ENCODE measurements at regions not wholly inside any gene's neighbourhood (a gene's known extent, or its start where the extent isn't known, plus 50 kb on each side); places are given as distances from the start of the nearest gene placed in this dataset.

- WGBS, 2 donors = 65 to 70% methylated on average over 4 of the region's 4 CpGs
Measured at GRCh38 chr12:94037444-94037843, 110.9 kb upstream of the PLXNC1 start.

DNA sequence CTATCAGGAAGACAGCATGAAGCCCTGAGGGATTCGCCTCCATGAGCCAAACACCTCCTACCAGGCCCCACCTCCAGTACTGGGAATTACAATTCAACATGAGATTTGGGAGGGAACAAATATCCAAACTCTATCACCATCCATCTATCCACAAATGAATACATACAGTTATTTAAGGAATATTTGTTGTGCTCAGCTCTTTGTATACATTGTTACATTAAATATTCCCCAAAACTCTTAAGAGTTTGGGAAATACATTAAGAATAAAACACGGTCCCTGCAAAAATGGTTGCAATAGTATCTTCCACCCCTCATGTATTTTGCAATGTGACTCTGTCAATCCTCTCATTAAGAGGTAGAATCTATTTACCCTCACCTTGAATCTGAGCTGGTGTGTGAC, 109.8 kb upstream of the PLXNC1 start:
- 97 to 98% methylated on average over 2 of the region's 2 CpGs for WGBS, 2 donors
- no peaks in the 10 kb centered on the region for H3K27me3 ChIP-seq (ENCODE audit: control insufficient read depth in 1 of 2, insufficient read depth in 2 of 2, low read length in 2 of 2)
- H3K4me1 ChIP-seq (ENCODE audit: control insufficient read depth in 2 of 2, insufficient read depth in 2 of 2, low read length in 1 of 2) = no peaks in the 10 kb centered on the region
- peaks cover 0 to 5% of the 10 kb centered on the region in 2 donors for H3K9me3 ChIP-seq (ENCODE audit: control insufficient read depth in 2 of 2, insufficient read depth in 1 of 2, low read depth in 1 of 2, low read length in 1 of 2)
- no peak overlapping the region for H3K27ac ChIP-seq (ENCODE audit: low read depth in 2 of 2, low read length in 1 of 2)
- H3K4me3 ChIP-seq (ENCODE audit: low read depth in 1 of 2, low read length in 2 of 2) = no peak overlapping the region
- no peaks in the 10 kb centered on the region for H3K36me3 ChIP-seq (ENCODE audit: control insufficient read depth in 2 of 2, insufficient read depth in 2 of 2, low read length in 1 of 2)

More at GRCh38 chr12:94037444-94037843, 110.9 kb upstream of the PLXNC1 start:
- Histone ChIP-seq H3K36me3 (ENCODE audit: control insufficient read depth in 2 of 2, insufficient read depth in 2 of 2, low read length in 1 of 2) (no peaks in the 10 kb centered on the region), H3K9me3 (ENCODE audit: control insufficient read depth in 2 of 2, insufficient read depth in 1 of 2, low read depth in 1 of 2, low read length in 1 of 2) (peaks cover 0 to 5% of the 10 kb centered on the region in 2 donors), H3K4me1 (ENCODE audit: control insufficient read depth in 2 of 2, insufficient read depth in 2 of 2, low read length in 1 of 2) (no peaks in the 10 kb centered on the region), H3K27ac (ENCODE audit: low read depth in 2 of 2, low read length in 1 of 2) (no peak overlapping the region), H3K27me3 (ENCODE audit: control insufficient read depth in 1 of 2, insufficient read depth in 2 of 2, low read length in 2 of 2) (no peaks in the 10 kb centered on the region), H3K4me3 (ENCODE audit: low read depth in 1 of 2, low read length in 2 of 2) (no peak overlapping the region)

DNA sequence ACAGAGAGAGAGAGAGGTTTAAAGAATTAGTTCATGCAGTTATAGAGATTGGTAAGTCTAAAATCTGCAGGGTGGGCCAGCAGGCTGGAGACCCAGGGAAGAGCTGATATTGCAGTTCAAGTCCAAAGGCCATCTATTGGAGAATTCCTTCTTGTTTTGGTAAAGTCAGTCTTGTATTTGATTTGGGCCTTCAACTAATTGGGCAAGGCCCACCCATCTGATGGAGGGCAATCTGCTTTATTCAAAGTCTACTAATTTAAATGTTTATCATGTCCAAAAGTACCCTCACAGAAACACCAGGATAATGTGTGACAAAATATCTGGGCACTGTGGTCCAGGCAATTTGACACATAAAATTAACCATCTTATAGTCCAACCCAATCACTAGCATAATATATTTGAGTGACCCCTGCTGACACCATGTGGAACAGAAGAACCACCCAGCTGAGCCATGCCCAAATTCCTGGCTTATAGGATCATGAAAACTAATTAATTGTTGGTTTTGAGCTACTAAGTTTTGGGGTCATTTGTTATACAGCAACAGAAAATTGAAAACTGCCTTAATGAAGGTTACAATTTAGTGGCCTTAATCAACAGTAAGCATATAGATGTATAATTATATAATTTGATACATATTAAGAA, 109.1 kb upstream of the PLXNC1 start:
- Histone ChIP-seq H3K9me3 (ENCODE audit: control insufficient read depth in 2 of 2, insufficient read depth in 1 of 2, low read depth in 1 of 2, low read length in 1 of 2) (peaks cover 0 to 3% of the 10 kb centered on the region in 2 donors), H3K27ac (ENCODE audit: low read depth in 2 of 2, low read length in 1 of 2) (no peak overlapping the region), H3K4me3 (ENCODE audit: low read depth in 1 of 2, low read length in 2 of 2) (no peak overlapping the region), H3K27me3 (ENCODE audit: control insufficient read depth in 1 of 2, insufficient read depth in 2 of 2, low read length in 2 of 2) (no peaks in the 10 kb centered on the region), H3K4me1 (ENCODE audit: control insufficient read depth in 2 of 2, insufficient read depth in 2 of 2, low read length in 1 of 2) (no peaks in the 10 kb centered on the region), H3K36me3 (ENCODE audit: control insufficient read depth in 2 of 2, insufficient read depth in 2 of 2, low read length in 1 of 2) (no peaks in the 10 kb centered on the region)

DNA sequence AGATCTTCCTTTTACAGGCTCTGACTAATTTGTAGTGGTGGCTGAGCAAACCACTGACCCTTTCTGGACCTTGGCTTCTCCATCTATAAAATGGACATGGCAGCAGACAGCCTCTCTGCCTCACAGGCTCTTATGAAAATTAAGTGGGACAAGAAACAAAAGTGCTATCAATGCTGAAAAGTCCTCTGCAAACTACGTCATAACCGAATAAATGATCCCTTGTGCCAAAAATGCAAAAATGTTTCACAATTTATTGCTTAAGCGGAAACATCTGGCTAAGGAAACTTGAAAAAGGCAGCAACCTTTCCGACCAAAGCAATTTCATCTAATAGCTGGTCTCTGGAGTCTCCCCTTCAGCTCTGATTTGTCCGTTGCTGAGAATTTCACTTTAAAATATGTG, 108.5 kb upstream of the PLXNC1 start:
- H3K27ac ChIP-seq (ENCODE audit: low read depth in 2 of 2, low read length in 1 of 2) = no peak overlapping the region
- WGBS, 2 donors = 82 to 83% methylated on average over 5 of the region's 5 CpGs
- peaks cover 0 to 2% of the 10 kb centered on the region in 2 donors for H3K9me3 ChIP-seq (ENCODE audit: control insufficient read depth in 2 of 2, insufficient read depth in 1 of 2, low read depth in 1 of 2, low read length in 1 of 2)
- no peaks in the 10 kb centered on the region for H3K27me3 ChIP-seq (ENCODE audit: control insufficient read depth in 1 of 2, insufficient read depth in 2 of 2, low read length in 2 of 2)
- no peaks in the 10 kb centered on the region for H3K36me3 ChIP-seq (ENCODE audit: control insufficient read depth in 2 of 2, insufficient read depth in 2 of 2, low read length in 1 of 2)
- no peak overlapping the region for H3K4me3 ChIP-seq (ENCODE audit: low read depth in 1 of 2, low read length in 2 of 2)
- H3K4me1 ChIP-seq (ENCODE audit: control insufficient read depth in 2 of 2, insufficient read depth in 2 of 2, low read length in 1 of 2) = no peaks in the 10 kb centered on the region

GRCh38 chr12:94041850-94042249, 106.5 kb upstream of the PLXNC1 start:
- 44 to 45% methylated on average over 3 of the region's 3 CpGs for WGBS, 2 donors
- Histone ChIP-seq H3K4me3 (ENCODE audit: low read depth in 1 of 2, low read length in 2 of 2) (no peak overlapping the region), H3K9me3 (ENCODE audit: control insufficient read depth in 2 of 2, insufficient read depth in 1 of 2, low read depth in 1 of 2, low read length in 1 of 2) (peaks cover 0 to 2% of the 10 kb centered on the region in 2 donors)

GRCh38 chr12:94042321-94042720, 106.1 kb upstream of the PLXNC1 start:
- WGBS, 2 donors = 65 to 77% methylated on average over 4 of the region's 4 CpGs

More at GRCh38 chr12:94041850-94042249, 106.5 kb upstream of the PLXNC1 start:
- H3K4me1 ChIP-seq (ENCODE audit: control insufficient read depth in 2 of 2, insufficient read depth in 2 of 2, low read length in 1 of 2) = no peaks in the 10 kb centered on the region
- H3K27me3 ChIP-seq (ENCODE audit: control insufficient read depth in 1 of 2, insufficient read depth in 2 of 2, low read length in 2 of 2) = no peaks in the 10 kb centered on the region
- no peaks in the 10 kb centered on the region for H3K36me3 ChIP-seq (ENCODE audit: control insufficient read depth in 2 of 2, insufficient read depth in 2 of 2, low read length in 1 of 2)
- H3K27ac ChIP-seq (ENCODE audit: low read depth in 2 of 2, low read length in 1 of 2) = no peak overlapping the region

GRCh38 chr12:94046626-94047410, 101.6 kb upstream of the PLXNC1 start:
- peaks cover 0 to 2% of the 10 kb centered on the region in 2 donors for H3K4me1 ChIP-seq (ENCODE audit: control insufficient read depth in 2 of 2, insufficient read depth in 2 of 2, low read length in 1 of 2)
- 65 to 77% methylated on average over 7 of the region's 7 CpGs for WGBS, 2 donors
- H3K4me3 ChIP-seq (ENCODE audit: low read depth in 1 of 2, low read length in 2 of 2) = no peak overlapping the region
- H3K27me3 ChIP-seq (ENCODE audit: control insufficient read depth in 1 of 2, insufficient read depth in 2 of 2, low read length in 2 of 2) = no peaks in the 10 kb centered on the region
- H3K36me3 ChIP-seq (ENCODE audit: control insufficient read depth in 2 of 2, insufficient read depth in 2 of 2, low read length in 1 of 2) = no peaks in the 10 kb centered on the region
- H3K9me3 ChIP-seq (ENCODE audit: control insufficient read depth in 2 of 2, insufficient read depth in 1 of 2, low read depth in 1 of 2, low read length in 1 of 2) = no peaks in the 10 kb centered on the region
- H3K27ac ChIP-seq (ENCODE audit: low read depth in 2 of 2, low read length in 1 of 2) = peak overlapping the region in 1 of 2 donors; percentile 15

More at GRCh38 chr12:94042321-94042720, 106.1 kb upstream of the PLXNC1 start:
- no peaks in the 10 kb centered on the region for H3K4me1 ChIP-seq (ENCODE audit: control insufficient read depth in 2 of 2, insufficient read depth in 2 of 2, low read length in 1 of 2)
- peaks cover 0 to 2% of the 10 kb centered on the region in 2 donors for H3K9me3 ChIP-seq (ENCODE audit: control insufficient read depth in 2 of 2, insufficient read depth in 1 of 2, low read depth in 1 of 2, low read length in 1 of 2)
- H3K36me3 ChIP-seq (ENCODE audit: control insufficient read depth in 2 of 2, insufficient read depth in 2 of 2, low read length in 1 of 2) = no peaks in the 10 kb centered on the region
- no peak overlapping the region for H3K4me3 ChIP-seq (ENCODE audit: low read depth in 1 of 2, low read length in 2 of 2)
- no peaks in the 10 kb centered on the region for H3K27me3 ChIP-seq (ENCODE audit: control insufficient read depth in 1 of 2, insufficient read depth in 2 of 2, low read length in 2 of 2)
- H3K27ac ChIP-seq (ENCODE audit: low read depth in 2 of 2, low read length in 1 of 2) = no peak overlapping the region

- Histone ChIP-seq H3K4me3 (ENCODE audit: low read depth in 1 of 2, low read length in 2 of 2) (no peak overlapping the region), H3K27me3 (ENCODE audit: control insufficient read depth in 1 of 2, insufficient read depth in 2 of 2, low read length in 2 of 2) (no peaks in the 10 kb centered on the region), H3K36me3 (ENCODE audit: control insufficient read depth in 2 of 2, insufficient read depth in 2 of 2, low read length in 1 of 2) (no peaks in the 10 kb centered on the region), H3K27ac (ENCODE audit: low read depth in 2 of 2, low read length in 1 of 2) (peak overlapping the region in 1 of 2 donors; percentile 31), H3K4me1 (ENCODE audit: control insufficient read depth in 2 of 2, insufficient read depth in 2 of 2, low read length in 1 of 2) (peaks cover 0 to 2% of the 10 kb centered on the region in 2 donors), H3K9me3 (ENCODE audit: control insufficient read depth in 2 of 2, insufficient read depth in 1 of 2, low read depth in 1 of 2, low read length in 1 of 2) (no peaks in the 10 kb centered on the region)
- 40 to 45% methylated on average over 7 of the region's 7 CpGs for WGBS, 2 donors
Measured at GRCh38 chr12:94047781-94048567, 100.4 kb upstream of the PLXNC1 start.

GRCh38 chr12:94048757-94049156, 99.6 kb upstream of the PLXNC1 start:
- Histone ChIP-seq H3K36me3 (ENCODE audit: control insufficient read depth in 2 of 2, insufficient read depth in 2 of 2, low read length in 1 of 2) (no peaks in the 10 kb centered on the region), H3K27ac (ENCODE audit: low read depth in 2 of 2, low read length in 1 of 2) (no peak overlapping the region), H3K4me3 (ENCODE audit: low read depth in 1 of 2, low read length in 2 of 2) (no peak overlapping the region), H3K9me3 (ENCODE audit: control insufficient read depth in 2 of 2, insufficient read depth in 1 of 2, low read depth in 1 of 2, low read length in 1 of 2) (no peaks in the 10 kb centered on the region), H3K27me3 (ENCODE audit: control insufficient read depth in 1 of 2, insufficient read depth in 2 of 2, low read length in 2 of 2) (no peaks in the 10 kb centered on the region), H3K4me1 (ENCODE audit: control insufficient read depth in 2 of 2, insufficient read depth in 2 of 2, low read length in 1 of 2) (peaks cover 0 to 2% of the 10 kb centered on the region in 2 donors)
- WGBS, 2 donors = 70 to 78% methylated on average over 3 of the region's 3 CpGs
